ENCODE measurements at regions not wholly inside any gene's neighbourhood (a gene's known extent, or its start where the extent isn't known, plus 50 kb on each side); places are given as distances from the start of the nearest gene placed in this dataset.

DNA sequence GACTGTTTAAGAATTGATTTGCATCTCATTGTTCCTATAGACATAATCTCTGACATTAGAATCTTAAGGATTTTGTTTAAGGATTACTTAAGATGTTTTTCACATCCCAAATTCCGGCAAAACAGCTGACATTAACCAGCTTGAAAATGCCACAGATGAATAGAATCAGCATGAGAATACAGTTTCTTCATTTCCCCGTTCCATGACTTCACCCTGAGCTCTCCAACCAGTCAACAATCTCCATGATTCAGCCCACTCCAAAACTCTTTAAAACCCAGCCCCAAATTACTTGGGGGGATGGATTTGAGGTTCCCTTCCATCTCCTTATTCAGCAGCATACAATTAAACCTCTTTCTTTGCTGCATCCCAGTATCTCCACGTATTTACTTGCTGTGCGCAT is 201.0 kb downstream of the LYPLAL1 start:
- no peaks in the 10 kb centered on the region for H3K36me3 ChIP-seq (ENCODE audit: insufficient read depth, low read length)
- H3F3A ChIP-seq (ENCODE audit: low read depth), result no peaks in the 10 kb centered on the region
- no peak overlapping the region for H3K4me3 ChIP-seq (ENCODE audit: low read length, poor library complexity, severe bottlenecking)
- TF ChIP-seq, protein P1, sequence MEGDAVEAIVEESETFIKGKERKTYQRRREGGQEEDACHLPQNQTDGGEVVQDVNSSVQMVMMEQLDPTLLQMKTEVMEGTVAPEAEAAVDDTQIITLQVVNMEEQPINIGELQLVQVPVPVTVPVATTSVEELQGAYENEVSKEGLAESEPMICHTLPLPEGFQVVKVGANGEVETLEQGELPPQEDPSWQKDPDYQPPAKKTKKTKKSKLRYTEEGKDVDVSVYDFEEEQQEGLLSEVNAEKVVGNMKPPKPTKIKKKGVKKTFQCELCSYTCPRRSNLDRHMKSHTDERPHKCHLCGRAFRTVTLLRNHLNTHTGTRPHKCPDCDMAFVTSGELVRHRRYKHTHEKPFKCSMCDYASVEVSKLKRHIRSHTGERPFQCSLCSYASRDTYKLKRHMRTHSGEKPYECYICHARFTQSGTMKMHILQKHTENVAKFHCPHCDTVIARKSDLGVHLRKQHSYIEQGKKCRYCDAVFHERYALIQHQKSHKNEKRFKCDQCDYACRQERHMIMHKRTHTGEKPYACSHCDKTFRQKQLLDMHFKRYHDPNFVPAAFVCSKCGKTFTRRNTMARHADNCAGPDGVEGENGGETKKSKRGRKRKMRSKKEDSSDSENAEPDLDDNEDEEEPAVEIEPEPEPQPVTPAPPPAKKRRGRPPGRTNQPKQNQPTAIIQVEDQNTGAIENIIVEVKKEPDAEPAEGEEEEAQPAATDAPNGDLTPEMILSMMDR (conservative IDR thresholded peaks at IDR 0.05; ENCODE audit: low read length), result no peak
- TF ChIP-seq EZH2phosphoT487 (IDR thresholded peaks at IDR 0.05; ENCODE audit: borderline replicate concordance), result no peak
- no peaks in the 10 kb centered on the region for H3K79me2 ChIP-seq (ENCODE audit: insufficient read depth, low read length)
- H3K4me1 ChIP-seq (ENCODE audit: insufficient read depth, low read length, poor library complexity, severe bottlenecking), result no peaks in the 10 kb centered on the region
- no peak overlapping the region for H3K9ac ChIP-seq (ENCODE audit: low read depth, low read length, poor library complexity, severe bottlenecking)
- H3K9me2 ChIP-seq (replicated peaks; ENCODE audit: low read depth, low read length), result no peaks in the 10 kb centered on the region
- no peaks in the 10 kb centered on the region; the same call in 1 of the 2 replicates for H3K9me3 ChIP-seq (ENCODE audit: insufficient read depth, low read depth, low read length)
- H4K20me1 ChIP-seq (ENCODE audit: insufficient read depth, low read length, poor library complexity, severe bottlenecking), result no peaks in the 10 kb centered on the region
- no peak overlapping the region for H3K4me2 ChIP-seq (ENCODE audit: low read depth, low read length, poor library complexity, severe bottlenecking)
- no peaks in the 10 kb centered on the region for H3K27me3 ChIP-seq (ENCODE audit: insufficient read depth, low read length, poor library complexity, severe bottlenecking)
- no peak overlapping the region for H2AFZ ChIP-seq (ENCODE audit: low read length)

DNA sequence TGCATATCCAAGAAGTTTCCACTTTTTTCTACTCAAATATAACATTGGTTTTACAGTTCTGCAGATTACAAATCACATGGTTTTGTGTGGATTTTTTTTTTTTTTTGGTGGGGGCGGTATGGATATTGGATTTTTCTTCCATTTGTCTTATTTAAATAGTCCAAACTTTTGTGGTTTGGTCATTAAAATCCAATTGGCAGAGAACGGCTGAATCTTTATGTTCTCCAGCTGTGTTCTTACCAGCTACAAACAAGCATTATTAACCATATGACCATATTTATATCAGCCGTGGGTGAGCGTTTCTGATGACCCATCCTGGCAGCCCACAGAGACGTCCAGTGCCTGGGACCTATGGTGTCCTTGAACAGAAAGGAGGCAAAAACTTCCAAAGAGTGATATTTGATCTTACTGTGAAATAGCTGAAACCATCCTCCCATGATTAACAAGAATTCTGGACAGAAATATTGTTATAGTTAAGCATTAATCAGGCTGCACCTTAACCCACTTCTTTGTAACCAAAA is 200.4 kb downstream of the LYPLAL1 start:
- Histone ChIP-seq H3K79me2 (ENCODE audit: insufficient read depth, low read length) (no peaks in the 10 kb centered on the region), H3K27me3 (ENCODE audit: insufficient read depth, low read length, poor library complexity, severe bottlenecking) (no peaks in the 10 kb centered on the region), H2AFZ (ENCODE audit: low read length) (no peak overlapping the region), H3K9me2 (replicated peaks; ENCODE audit: low read depth, low read length) (no peaks in the 10 kb centered on the region), H3F3A (ENCODE audit: low read depth) (no peaks in the 10 kb centered on the region), H3K9ac (ENCODE audit: low read depth, low read length, poor library complexity, severe bottlenecking) (no peak overlapping the region), H3K4me1 (ENCODE audit: insufficient read depth, low read length, poor library complexity, severe bottlenecking) (no peaks in the 10 kb centered on the region), H3K9me3 (ENCODE audit: insufficient read depth, low read depth, low read length) (no peaks in the 10 kb centered on the region; the same call in 1 of the 2 replicates), H3K4me3 (ENCODE audit: low read length, poor library complexity, severe bottlenecking) (no peak overlapping the region), H3K36me3 (ENCODE audit: insufficient read depth, low read length) (no peaks in the 10 kb centered on the region), H4K20me1 (ENCODE audit: insufficient read depth, low read length, poor library complexity, severe bottlenecking) (no peaks in the 10 kb centered on the region), H3K4me2 (ENCODE audit: low read depth, low read length, poor library complexity, severe bottlenecking) (no peak overlapping the region)
- TF ChIP-seq, protein P1 (conservative IDR thresholded peaks at IDR 0.05; ENCODE audit: low read length), result no peak
- no peak for TF ChIP-seq EZH2phosphoT487 (IDR thresholded peaks at IDR 0.05; ENCODE audit: borderline replicate concordance)

DNA sequence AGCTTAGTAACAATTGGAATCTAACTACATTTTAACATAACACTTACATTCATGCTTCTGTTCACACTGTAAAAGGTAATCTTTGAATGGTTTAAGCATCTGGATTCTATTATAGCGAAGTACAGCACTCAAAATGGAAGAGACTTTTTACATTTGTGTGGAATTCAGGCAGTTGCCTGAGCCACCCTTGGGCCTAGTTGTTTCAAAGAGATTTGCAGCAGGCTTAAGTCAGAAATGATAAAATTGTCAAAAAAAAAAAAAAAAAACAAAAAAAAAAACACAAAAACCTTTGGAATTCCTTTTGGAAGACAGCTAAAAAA is 199.9 kb downstream of the LYPLAL1 start:
- H3K4me1 ChIP-seq (ENCODE audit: insufficient read depth, low read length, poor library complexity, severe bottlenecking), result no peaks in the 10 kb centered on the region
- no peaks in the 10 kb centered on the region for H3K9me2 ChIP-seq (replicated peaks; ENCODE audit: low read depth, low read length)
- TF ChIP-seq, protein P1 (conservative IDR thresholded peaks at IDR 0.05; ENCODE audit: low read length), result no peak
- TF ChIP-seq EZH2phosphoT487 (IDR thresholded peaks at IDR 0.05; ENCODE audit: borderline replicate concordance), result no peak
- no peak overlapping the region for H2AFZ ChIP-seq (ENCODE audit: low read length)
- H3K4me3 ChIP-seq (ENCODE audit: low read length, poor library complexity, severe bottlenecking), result no peak overlapping the region
- H3K9me3 ChIP-seq (ENCODE audit: insufficient read depth, low read depth, low read length), result no peaks in the 10 kb centered on the region; the same call in 1 of the 2 replicates
- H3F3A ChIP-seq (ENCODE audit: low read depth), result no peaks in the 10 kb centered on the region
- no peak overlapping the region for H3K9ac ChIP-seq (ENCODE audit: low read depth, low read length, poor library complexity, severe bottlenecking)
- H4K20me1 ChIP-seq (ENCODE audit: insufficient read depth, low read length, poor library complexity, severe bottlenecking), result no peaks in the 10 kb centered on the region
- no peak overlapping the region for H3K4me2 ChIP-seq (ENCODE audit: low read depth, low read length, poor library complexity, severe bottlenecking)
- H3K79me2 ChIP-seq (ENCODE audit: insufficient read depth, low read length), result no peaks in the 10 kb centered on the region
- H3K27me3 ChIP-seq (ENCODE audit: insufficient read depth, low read length, poor library complexity, severe bottlenecking), result no peaks in the 10 kb centered on the region
- H3K36me3 ChIP-seq (ENCODE audit: insufficient read depth, low read length), result no peaks in the 10 kb centered on the region
